Cardiac fibroblast (primary cell): ENCODE measurements at regions not wholly inside any gene's neighbourhood (a gene's known extent, or its start where the extent isn't known, plus 50 kb on each side); places are given as distances from the start of the nearest gene placed in this dataset.

Experiments
- DNase-seq, 2 donors: peaks; one replicate each; pipeline versions ENCODE4 v3.0.0 to v3.0.0-alpha.2; 2010; ENCODE audit warnings: low read depth in 2 of 2
- H3K4me3 ChIP-seq, 2 donors: replicated peaks in 1 of 2; 1 replicate in 1 of 2; 2 replicates in 1 of 2; pipeline ENCODE4 v1.5.1; 2011; ENCODE audit warnings: low read depth in 2 of 2, low read length in 2 of 2, mild to moderate bottlenecking in 2 of 2, moderate library complexity in 1 of 2
- TF ChIP-seq, protein P1 (sequence below): IDR thresholded peaks from one replicate; pipeline ENCODE4 v1.5.1; 2011; ENCODE audit warnings: low read depth, mild to moderate bottlenecking, low read length, inconsistent platforms

DNA sequence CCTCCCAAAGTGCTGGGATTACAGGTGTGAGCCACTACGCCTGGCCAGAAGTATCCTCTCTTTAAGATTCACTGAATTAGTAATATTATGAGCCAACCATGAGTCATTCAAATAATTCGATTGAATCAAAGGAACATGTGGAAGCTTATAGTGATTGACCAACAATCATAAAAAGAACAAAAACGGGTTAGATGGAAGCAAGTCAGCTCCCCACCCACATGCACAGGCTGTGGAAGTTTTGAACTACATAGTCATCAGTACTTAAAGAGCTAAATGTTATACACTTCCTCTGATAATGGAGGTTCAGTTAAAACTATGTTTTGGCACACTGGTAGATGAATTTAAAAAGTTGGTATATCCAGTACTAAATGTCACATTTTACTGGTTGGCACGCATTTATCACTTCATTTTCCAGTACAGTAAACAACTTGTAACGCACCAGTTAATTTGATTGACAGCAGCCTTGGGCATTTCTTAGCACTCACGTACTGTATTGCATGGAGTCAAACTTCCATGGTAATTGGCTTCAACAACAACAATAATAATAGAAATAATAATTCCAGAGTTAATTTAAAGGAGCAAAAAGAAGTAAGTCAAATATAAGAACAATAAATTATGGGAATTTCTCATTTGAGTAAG lies 1107.3 kb upstream of the MAP3K7 start:
- no peak overlapping the region for H3K4me3 ChIP-seq
- TF ChIP-seq, protein P1, sequence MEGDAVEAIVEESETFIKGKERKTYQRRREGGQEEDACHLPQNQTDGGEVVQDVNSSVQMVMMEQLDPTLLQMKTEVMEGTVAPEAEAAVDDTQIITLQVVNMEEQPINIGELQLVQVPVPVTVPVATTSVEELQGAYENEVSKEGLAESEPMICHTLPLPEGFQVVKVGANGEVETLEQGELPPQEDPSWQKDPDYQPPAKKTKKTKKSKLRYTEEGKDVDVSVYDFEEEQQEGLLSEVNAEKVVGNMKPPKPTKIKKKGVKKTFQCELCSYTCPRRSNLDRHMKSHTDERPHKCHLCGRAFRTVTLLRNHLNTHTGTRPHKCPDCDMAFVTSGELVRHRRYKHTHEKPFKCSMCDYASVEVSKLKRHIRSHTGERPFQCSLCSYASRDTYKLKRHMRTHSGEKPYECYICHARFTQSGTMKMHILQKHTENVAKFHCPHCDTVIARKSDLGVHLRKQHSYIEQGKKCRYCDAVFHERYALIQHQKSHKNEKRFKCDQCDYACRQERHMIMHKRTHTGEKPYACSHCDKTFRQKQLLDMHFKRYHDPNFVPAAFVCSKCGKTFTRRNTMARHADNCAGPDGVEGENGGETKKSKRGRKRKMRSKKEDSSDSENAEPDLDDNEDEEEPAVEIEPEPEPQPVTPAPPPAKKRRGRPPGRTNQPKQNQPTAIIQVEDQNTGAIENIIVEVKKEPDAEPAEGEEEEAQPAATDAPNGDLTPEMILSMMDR: no peak
- no peak for DNase-seq

DNA sequence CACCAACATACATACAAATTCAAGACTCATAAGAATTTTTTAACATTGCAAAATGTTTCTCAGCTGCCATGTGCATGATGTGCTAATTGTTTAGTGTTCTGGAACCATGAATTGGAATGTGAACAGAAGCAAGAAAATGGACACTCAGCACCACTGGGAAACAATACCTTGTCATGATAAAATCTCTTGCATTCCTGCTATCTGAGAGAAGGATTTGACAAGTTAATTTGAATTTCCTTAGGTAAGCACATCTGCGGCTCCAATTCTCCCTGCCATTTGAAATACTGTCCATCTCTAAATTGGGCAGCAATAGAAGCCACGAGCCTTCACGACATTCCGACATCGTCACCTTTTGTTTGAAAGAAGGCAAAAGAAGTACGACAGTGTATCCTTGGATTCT lies 1104.6 kb upstream of the MAP3K7 start:
- H3K4me3 ChIP-seq: no peak overlapping the region
- no peak for DNase-seq
- TF ChIP-seq, protein P1: no peak

DNA sequence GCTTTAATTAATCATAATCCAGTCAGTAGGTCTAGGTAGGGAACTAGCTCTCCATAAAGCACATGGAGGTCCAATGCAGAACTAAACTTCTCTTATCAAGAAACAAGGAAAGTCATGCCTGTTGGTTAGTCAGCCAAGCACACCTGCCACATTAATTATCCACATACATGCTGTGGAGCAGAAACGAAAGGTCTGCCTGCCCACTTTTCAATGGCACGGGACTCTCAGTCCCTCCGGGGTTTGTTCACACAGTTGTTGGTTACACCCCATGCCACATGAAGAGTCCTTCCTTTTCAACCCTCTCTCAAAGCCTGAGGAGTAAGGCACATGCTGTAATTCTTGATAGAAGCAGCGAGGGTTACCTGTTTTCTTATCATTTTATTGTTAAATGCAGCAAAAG lies 1096.4 kb upstream of the MAP3K7 start:
- TF ChIP-seq, protein P1: no peak
- no peak for DNase-seq

DNA sequence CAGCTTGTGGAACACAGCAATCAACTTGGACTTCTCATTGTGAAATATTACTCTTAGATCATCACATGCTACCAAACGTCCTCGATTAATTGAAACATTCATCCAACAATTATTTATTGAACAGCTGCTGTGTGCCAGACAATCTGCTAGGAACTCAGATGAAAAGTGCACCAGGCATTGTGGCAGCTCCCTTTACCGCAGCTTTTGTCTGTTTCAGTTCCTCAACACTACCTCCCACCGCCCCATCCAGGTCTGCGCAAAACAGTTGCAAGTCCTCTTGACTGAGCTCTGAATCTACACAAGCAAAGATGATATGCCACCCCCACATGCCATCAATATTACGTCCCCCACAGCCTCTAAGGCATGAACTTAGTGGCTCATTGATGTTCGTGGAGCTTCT lies 1094.4 kb upstream of the MAP3K7 start:
- DNase-seq: no peak
- TF ChIP-seq, protein P1: no peak
- H3K4me3 ChIP-seq: no peak overlapping the region

More for the DNA sequence above, 1096.4 kb upstream of the MAP3K7 start:
- no peak overlapping the region for H3K4me3 ChIP-seq

DNA sequence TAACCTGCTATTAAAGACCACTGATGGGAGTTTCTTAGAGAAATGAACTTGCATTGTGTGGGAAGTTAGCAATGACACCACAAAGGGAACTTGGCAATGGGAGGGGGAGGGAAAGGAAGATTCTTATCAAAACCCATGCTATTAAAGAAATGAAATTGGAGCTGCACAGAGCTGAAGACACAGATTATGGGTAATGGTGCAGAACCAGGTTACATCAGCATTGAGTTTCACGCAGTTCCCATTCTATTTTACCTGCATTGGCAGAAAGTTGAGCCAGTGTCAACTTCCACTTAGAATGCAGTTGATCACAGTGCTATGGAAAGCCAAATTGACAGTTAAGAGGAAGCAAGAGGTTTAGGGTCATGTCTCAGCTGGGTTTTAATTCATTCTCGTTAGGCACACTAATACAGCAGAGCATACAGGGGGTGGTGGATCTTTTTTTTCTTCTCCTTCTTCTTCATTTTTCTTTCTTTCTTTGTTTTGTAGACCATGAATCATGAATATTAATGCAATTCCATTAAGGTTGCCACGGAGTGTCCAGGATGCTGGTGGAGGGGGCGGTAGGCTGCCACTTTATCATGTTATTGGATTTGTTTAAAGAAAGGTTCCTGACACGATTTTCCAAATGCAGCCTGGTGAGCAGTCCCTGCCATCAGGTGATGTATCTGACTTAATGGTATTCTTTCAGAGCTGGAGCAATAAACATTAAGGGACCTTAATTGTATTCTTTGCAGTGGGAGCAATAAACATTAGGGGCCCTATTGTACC lies 1092.0 kb upstream of the MAP3K7 start:
- TF ChIP-seq, protein P1: no peak
- H3K4me3 ChIP-seq: no peak overlapping the region
- no peak for DNase-seq

DNA sequence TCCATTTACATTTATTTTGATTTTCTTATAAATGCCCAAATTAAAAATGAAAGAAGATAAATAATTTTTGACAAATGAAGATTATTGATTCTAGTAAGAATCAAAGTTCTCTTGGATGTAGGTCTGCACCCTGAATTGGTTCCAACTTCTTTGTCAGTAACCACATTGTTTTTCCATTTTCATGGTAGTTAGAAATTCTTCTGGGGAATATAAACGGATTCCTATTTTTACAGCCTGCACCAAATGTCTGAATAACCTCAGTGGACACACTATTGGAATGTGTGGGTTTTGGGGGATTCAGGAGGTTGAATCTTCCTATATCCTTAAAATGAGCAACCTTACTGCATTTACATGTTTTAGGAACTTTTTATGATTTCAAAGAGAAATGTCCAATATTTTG lies 1085.3 kb upstream of the MAP3K7 start:
- no peak for DNase-seq
- TF ChIP-seq, protein P1: no peak
- H3K4me3 ChIP-seq: no peak overlapping the region

DNA sequence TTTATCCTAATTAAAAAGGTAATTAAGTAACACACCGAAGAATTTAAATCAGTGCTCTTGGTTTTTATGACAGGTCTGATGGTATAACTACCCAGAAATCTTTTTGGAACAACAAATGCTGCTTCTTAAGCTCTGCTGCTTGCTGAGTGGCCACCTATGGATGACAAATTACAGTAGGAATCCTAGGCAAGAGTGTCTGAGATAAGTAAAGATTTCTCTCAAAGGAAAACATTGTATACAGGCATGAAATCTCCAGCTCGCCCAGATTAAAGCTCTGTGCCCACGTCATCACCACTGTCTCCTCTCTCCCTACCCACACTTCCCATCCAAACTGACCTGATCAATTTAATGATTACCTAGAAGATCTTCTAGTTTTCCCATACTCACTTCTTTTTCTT lies 1083.0 kb upstream of the MAP3K7 start:
- TF ChIP-seq, protein P1: no peak
- no peak for DNase-seq
- H3K4me3 ChIP-seq: no peak overlapping the region
